OCI-LY1 (cell line): ENCODE measurements at regions not wholly inside any gene's neighbourhood (a gene's known extent, or its start where the extent isn't known, plus 50 kb on each side); places are given as distances from the start of the nearest gene placed in this dataset.
"Not testable (repeated sequence)": the region's sequence is repeated elsewhere in the genome, so short reads cannot be mapped to it uniquely, and the experiment has no call there.

Experiments used
- H2AFZ ChIP-seq: fragments of 200-600 bp; sonication (generic), shearing (Covaris generic); 2 replicates; pipeline ENCODE4 v1.6.0; 2014; ENCODE audit warnings: antibody characterized with exemption, mild to moderate bottlenecking, low read length
- H3F3A ChIP-seq: fragments of 200-600 bp; sonication (generic), shearing (Covaris generic); 2 replicates; pipeline ENCODE4 v1.6.0; 2014; ENCODE audit warnings: mild to moderate bottlenecking, antibody characterized with exemption, low read length, moderate library complexity; ENCODE audit not compliant: insufficient read depth
- H3K27ac ChIP-seq: fragments of 200-600 bp; sonication (generic); 2 replicates; pipeline ENCODE4 v1.5.1; 2014; ENCODE audit warnings: low read length, mixed run types, mild to moderate bottlenecking, low read depth; ENCODE audit not compliant: poor library complexity, severe bottlenecking
- H3K27me3 ChIP-seq: fragments of 200-600 bp; sonication (generic); 2 replicates; pipeline ENCODE4 v1.6.0; 2014; ENCODE audit warnings: antibody characterized with exemption, mild to moderate bottlenecking, low read length, moderate library complexity; ENCODE audit not compliant: insufficient read depth
- H3K36me3 ChIP-seq: fragments of 200-600 bp; sonication (generic); 2 replicates; pipeline ENCODE4 v1.6.1; 2014; ENCODE audit warnings: mild to moderate bottlenecking, antibody characterized with exemption, low read length, moderate library complexity, mixed read lengths; ENCODE audit not compliant: insufficient read depth
- H3K4me1 ChIP-seq: fragments of 200-600 bp; sonication (generic); 2 replicates; pipeline ENCODE4 v1.5.1; 2014; ENCODE audit warnings: mild to moderate bottlenecking, low read length, moderate library complexity; ENCODE audit not compliant: insufficient read depth, severe bottlenecking
- H3K4me2 ChIP-seq: fragments of 200-600 bp; sonication (generic), shearing (Covaris generic); 2 replicates; pipeline ENCODE4 v1.6.1; 2014; ENCODE audit warnings: low read length
- H3K4me3 ChIP-seq: fragments of 200-600 bp; sonication (generic); 2 replicates; pipeline ENCODE4 v1.5.1; 2014; ENCODE audit warnings: low read length, low read depth, mild to moderate bottlenecking, mixed read lengths; ENCODE audit not compliant: poor library complexity, severe bottlenecking
- H3K79me2 ChIP-seq: fragments of 200-600 bp; shearing (Covaris generic); 2 replicates; pipeline ENCODE4 v1.6.1; 2016; ENCODE audit warnings: mixed run types, low read length, mixed read lengths; ENCODE audit not compliant: insufficient read depth
- H3K9ac ChIP-seq: fragments of 200-600 bp; sonication (generic), shearing (Covaris generic); 2 replicates; pipeline ENCODE4 v1.6.1; 2014; ENCODE audit warnings: mild to moderate bottlenecking, low read length, mixed read lengths
- H3K9me2 ChIP-seq: fragments of 200-600 bp; sonication (generic), shearing (Covaris generic); 2 replicates; pipeline ENCODE4 v1.6.1; 2014; ENCODE audit warnings: low read depth, mild to moderate bottlenecking, low read length, mixed read lengths
- H3K9me3 ChIP-seq: fragments of 200-600 bp; shearing (Covaris generic); 2 replicates; pipeline ENCODE4 v1.6.1; 2014; ENCODE audit warnings: low read length, mixed read lengths
- H4K20me1 ChIP-seq: fragments of 200-600 bp; sonication (generic), shearing (Covaris generic); 2 replicates; pipeline ENCODE4 v1.6.0; 2016; ENCODE audit warnings: mild to moderate bottlenecking, low read length; ENCODE audit not compliant: insufficient read depth
- EZH2 ChIP-seq: fragments of 200-600 bp; sonication (generic), shearing (Covaris generic); IDR thresholded peaks from 2 replicates; pipeline ENCODE4 v1.8.0; 2017; ENCODE audit warnings: borderline replicate concordance, mixed run types, mild to moderate bottlenecking, antibody characterized with exemption, low read length, moderate library complexity, mixed read lengths
- TF ChIP-seq, protein P1 (sequence below): fragments of 200-600 bp; sonication (generic), shearing (Covaris generic); IDR thresholded peaks from 2 replicates; pipeline ENCODE4 v1.5.1; 2017; ENCODE audit warnings: mild to moderate bottlenecking, antibody characterized with exemption, low read length, moderate library complexity, mixed read lengths

DNA sequence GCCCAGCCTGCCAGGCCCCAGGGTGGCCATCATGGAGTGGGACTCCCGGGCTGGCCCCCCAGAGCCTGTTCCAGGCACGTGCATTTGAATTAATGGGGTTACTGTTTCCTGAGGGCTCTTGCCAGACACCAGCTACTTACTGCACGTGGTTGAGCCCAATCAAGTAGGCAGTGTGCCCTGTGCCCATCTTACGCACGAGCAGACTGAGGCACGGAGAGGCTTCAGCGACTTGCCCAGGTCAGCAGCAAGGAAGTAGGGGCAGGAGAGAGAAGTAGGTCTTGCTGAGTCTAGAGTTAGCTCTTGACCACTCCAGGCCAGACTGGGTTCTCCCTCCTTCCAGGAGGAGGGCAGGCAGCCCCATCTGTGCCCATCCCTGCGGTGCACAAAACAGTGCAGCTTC is 67.7 kb downstream of the DIO3 start:
- H3K9me3 ChIP-seq, result no peaks in the 10 kb centered on the region
- TF ChIP-seq EZH2, result no peak
- TF ChIP-seq, protein P1, sequence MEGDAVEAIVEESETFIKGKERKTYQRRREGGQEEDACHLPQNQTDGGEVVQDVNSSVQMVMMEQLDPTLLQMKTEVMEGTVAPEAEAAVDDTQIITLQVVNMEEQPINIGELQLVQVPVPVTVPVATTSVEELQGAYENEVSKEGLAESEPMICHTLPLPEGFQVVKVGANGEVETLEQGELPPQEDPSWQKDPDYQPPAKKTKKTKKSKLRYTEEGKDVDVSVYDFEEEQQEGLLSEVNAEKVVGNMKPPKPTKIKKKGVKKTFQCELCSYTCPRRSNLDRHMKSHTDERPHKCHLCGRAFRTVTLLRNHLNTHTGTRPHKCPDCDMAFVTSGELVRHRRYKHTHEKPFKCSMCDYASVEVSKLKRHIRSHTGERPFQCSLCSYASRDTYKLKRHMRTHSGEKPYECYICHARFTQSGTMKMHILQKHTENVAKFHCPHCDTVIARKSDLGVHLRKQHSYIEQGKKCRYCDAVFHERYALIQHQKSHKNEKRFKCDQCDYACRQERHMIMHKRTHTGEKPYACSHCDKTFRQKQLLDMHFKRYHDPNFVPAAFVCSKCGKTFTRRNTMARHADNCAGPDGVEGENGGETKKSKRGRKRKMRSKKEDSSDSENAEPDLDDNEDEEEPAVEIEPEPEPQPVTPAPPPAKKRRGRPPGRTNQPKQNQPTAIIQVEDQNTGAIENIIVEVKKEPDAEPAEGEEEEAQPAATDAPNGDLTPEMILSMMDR, result no peak
- no peaks in the 10 kb centered on the region for H3K4me1 ChIP-seq
- H2AFZ ChIP-seq, result no peak overlapping the region
- H3K4me2 ChIP-seq, result no peak overlapping the region
- H3K36me3 ChIP-seq, result no peaks in the 10 kb centered on the region
- no peak overlapping the region for H3K27ac ChIP-seq
- no peaks in the 10 kb centered on the region for H3K9me2 ChIP-seq
- H3K4me3 ChIP-seq, result no peak overlapping the region
- H3K27me3 ChIP-seq, result no peaks in the 10 kb centered on the region
- no peaks in the 10 kb centered on the region for H3F3A ChIP-seq
- H3K79me2 ChIP-seq, result no peaks in the 10 kb centered on the region
- no peak overlapping the region for H3K9ac ChIP-seq
- no peaks in the 10 kb centered on the region for H4K20me1 ChIP-seq

DNA sequence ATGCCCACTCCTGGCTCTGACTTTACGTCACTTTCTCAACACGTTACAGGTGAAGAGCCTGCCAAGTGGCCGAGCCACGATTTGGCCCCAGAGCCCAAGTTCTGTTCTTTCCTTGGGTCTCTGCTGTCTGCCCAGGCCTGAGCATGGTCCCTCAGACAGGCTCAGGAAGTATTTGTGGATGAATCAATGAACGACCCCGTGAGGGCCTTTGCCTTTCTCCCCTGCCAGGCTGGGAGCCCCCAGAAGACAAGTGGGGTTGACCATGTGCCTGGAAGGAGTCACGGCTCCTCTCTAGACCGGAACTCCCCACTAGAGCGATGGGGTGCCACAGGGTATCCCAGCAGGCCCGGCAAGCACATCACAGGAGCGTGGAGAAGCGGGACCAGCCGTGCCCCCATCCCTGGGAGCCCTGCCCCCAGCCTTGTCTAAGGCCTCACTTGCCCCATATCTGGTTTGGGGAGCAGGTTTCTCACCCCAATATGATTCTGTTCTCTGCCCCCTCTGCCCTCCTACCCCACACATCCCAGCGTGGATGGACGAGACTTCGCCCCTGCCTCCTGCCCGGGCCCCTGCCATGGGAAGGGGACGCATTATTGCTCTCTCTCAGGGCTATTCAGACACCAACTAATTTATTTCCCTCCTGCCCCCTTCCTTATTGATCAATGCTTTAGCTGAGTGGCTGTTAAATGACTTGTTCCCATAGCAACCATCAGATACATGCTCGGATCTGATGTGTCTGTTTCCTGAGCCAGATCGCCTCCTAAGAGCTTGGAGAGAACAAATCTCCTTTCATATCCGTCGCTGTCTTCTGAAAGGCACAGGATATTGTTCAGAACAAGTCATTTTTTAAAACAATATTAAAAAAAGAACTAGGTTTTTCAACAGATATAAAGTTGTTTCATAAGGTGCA is 69.0 kb downstream of the DIO3 start:
- Histone ChIP-seq H3K9me3 (no peaks in the 10 kb centered on the region), H3K79me2 (no peaks in the 10 kb centered on the region), H3K27me3 (no peaks in the 10 kb centered on the region), H4K20me1 (no peaks in the 10 kb centered on the region), H3K9me2 (no peaks in the 10 kb centered on the region), H3K4me1 (no peaks in the 10 kb centered on the region), H3F3A (no peaks in the 10 kb centered on the region), H3K4me3 (no peak overlapping the region), H3K4me2 (no peak overlapping the region), H2AFZ (no peak overlapping the region), H3K36me3 (no peaks in the 10 kb centered on the region), H3K27ac (no peak overlapping the region), H3K9ac (no peak overlapping the region)
- TF ChIP-seq EZH2, result no peak
- TF ChIP-seq, protein P1, result no peak

DNA sequence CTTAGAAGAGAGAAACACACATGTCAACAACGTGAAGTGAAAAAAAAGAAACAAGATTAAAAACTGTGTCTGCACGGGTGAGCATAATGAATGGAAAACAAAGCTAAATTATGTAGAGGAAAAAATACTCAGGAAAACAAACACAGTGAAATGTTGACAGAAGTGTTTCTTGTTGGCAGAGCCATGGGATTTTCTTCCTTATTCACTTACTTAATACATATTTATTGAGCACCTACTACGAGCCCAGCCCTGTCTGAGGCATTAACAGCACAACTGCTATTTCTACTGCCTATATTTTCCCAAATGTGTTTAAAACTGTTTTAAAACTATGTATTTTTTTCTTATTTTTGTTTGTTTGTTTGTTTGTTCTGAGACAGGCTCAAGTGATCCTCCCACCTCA is 69.9 kb downstream of the DIO3 start:
- TF ChIP-seq EZH2, result no peak
- TF ChIP-seq, protein P1, result no peak
- no peaks in the 10 kb centered on the region for H3K9me2 ChIP-seq
- no peaks in the 10 kb centered on the region for H3K9me3 ChIP-seq
- H3K27ac ChIP-seq, result no peak overlapping the region
- no peaks in the 10 kb centered on the region for H3K27me3 ChIP-seq
- no peaks in the 10 kb centered on the region for H3K4me1 ChIP-seq
- H3K4me3 ChIP-seq, result no peak overlapping the region
- H2AFZ ChIP-seq, result no peak overlapping the region
- no peaks in the 10 kb centered on the region for H3K36me3 ChIP-seq
- H3K4me2 ChIP-seq, result no peak overlapping the region
- H3F3A ChIP-seq, result no peaks in the 10 kb centered on the region
- H4K20me1 ChIP-seq, result no peaks in the 10 kb centered on the region
- H3K79me2 ChIP-seq, result no peaks in the 10 kb centered on the region
- H3K9ac ChIP-seq, result no peak overlapping the region

DNA sequence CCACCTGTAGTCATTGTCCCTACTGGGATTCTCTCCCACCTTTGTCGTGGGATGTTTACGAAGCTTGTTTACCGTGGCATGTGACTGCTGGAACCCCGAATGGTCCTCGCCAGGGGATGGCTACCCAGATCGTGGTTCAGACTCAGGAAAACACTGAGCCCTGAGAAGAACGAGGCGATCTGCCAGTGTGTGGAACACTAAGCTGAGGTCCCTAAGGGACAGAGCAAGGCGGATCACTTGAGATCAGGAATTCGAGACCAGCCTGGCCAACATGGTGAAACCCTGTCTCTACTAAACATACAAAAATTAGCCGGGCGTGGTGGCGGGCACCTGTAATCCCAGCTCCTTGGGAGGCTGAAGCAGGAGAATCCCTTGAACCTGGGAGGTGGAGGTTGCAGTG is 70.7 kb downstream of the DIO3 start:
- H3K9me3 ChIP-seq, H3K4me2 ChIP-seq, H3K79me2 ChIP-seq, H3K36me3 ChIP-seq, H3K9ac ChIP-seq, H3K4me1 ChIP-seq, H3K27me3 ChIP-seq, H2AFZ ChIP-seq, H4K20me1 ChIP-seq, H3K4me3 ChIP-seq, H3K9me2 ChIP-seq, H3K27ac ChIP-seq, H3F3A ChIP-seq: not testable (repeated sequence)
